ENCODE measurements at regions not wholly inside any gene's neighbourhood (a gene's known extent, or its start where the extent isn't known, plus 50 kb on each side); places are given as distances from the start of the nearest gene placed in this dataset.

DNA sequence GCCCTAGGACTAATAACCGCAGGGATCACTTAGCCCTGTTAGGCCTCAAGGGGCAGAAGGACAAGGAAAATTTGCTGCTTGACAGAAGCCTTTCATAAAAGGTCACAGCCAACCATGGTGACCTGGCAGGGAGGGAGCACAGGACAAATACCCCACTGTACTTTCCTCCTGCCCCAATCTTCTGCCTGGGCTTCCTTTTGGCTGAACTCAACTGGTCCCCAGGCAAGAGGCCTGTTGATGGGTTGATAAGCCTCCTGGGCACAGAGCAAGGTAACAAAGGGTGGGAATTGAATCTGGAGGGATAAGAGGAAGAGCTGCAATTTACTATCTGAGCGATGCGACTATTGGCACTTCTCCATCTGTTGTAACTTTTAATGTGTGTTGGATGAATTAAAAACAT is 392.9 kb downstream of the RASEF start:
- H3K36me3 ChIP-seq (ENCODE audit: insufficient read depth, low read length, poor library complexity, severe bottlenecking) = no peaks in the 10 kb centered on the region
- TF ChIP-seq EZH2 (IDR thresholded peaks at IDR 0.05; ENCODE audit: borderline replicate concordance, low read depth, low read length, poor library complexity, severe bottlenecking) = no peak
- TF ChIP-seq CTCF (conservative IDR thresholded peaks at IDR 0.05; ENCODE audit: low read depth, low read length) = no peak
- ChIA-PET CTCF (no interaction called here), POLR2A (ENCODE audit: low non-redundant PET) (no interaction called here)
- no peaks in the 10 kb centered on the region for H3K4me1 ChIP-seq (ENCODE audit: insufficient read depth, low read length, poor library complexity, severe bottlenecking)
- no peaks in the 10 kb centered on the region for H3K9me3 ChIP-seq (ENCODE audit: low read depth, low read length, poor library complexity, severe bottlenecking)
- no peaks in the 10 kb centered on the region for H3K27me3 ChIP-seq (replicated peaks; ENCODE audit: insufficient read depth, low read depth, low read length, poor library complexity)
- no peak overlapping the region for H3K27ac ChIP-seq (ENCODE audit: low read depth, low read length, poor library complexity, severe bottlenecking)
- BruUV-seq (replicated peaks) = no TSS peak
- no peak overlapping the region for H3K4me3 ChIP-seq (ENCODE audit: low read depth, low read length, poor library complexity, severe bottlenecking)
- no peak for DNase-seq (ENCODE audit: low spot score)
- intact Hi-C loops (cut with micrococcal nuclease; ENCODE audit: unreplicated experiment) = loop anchor here (5.0 kb wide), 1 partner anchor 52 kb away; no protein-coding TSS in a partner anchor

- H3K9me3 ChIP-seq (ENCODE audit: low read depth, low read length, poor library complexity, severe bottlenecking) = no peaks in the 10 kb centered on the region
- H3K4me1 ChIP-seq (ENCODE audit: insufficient read depth, low read length, poor library complexity, severe bottlenecking) = no peaks in the 10 kb centered on the region
- no peaks in the 10 kb centered on the region for H3K36me3 ChIP-seq (ENCODE audit: insufficient read depth, low read length, poor library complexity, severe bottlenecking)
- BruUV-seq (replicated peaks) = no TSS peak
- ChIA-PET POLR2A (ENCODE audit: low non-redundant PET) (no interaction called here), CTCF (no interaction called here)
- no peak overlapping the region for H3K27ac ChIP-seq (ENCODE audit: low read depth, low read length, poor library complexity, severe bottlenecking)
- no peak for DNase-seq (ENCODE audit: low spot score)
- intact Hi-C loops (cut with micrococcal nuclease; ENCODE audit: unreplicated experiment) = loop anchor here (5.0 kb wide), 1 partner anchor 52 kb away; no protein-coding TSS in a partner anchor
- no peak overlapping the region for H3K4me3 ChIP-seq (ENCODE audit: low read depth, low read length, poor library complexity, severe bottlenecking)
- H3K27me3 ChIP-seq (replicated peaks; ENCODE audit: insufficient read depth, low read depth, low read length, poor library complexity) = peaks cover 3% of the 10 kb centered on the region
- TF ChIP-seq EZH2 (IDR thresholded peaks at IDR 0.05; ENCODE audit: borderline replicate concordance, low read depth, low read length, poor library complexity, severe bottlenecking) (no peak), CTCF (conservative IDR thresholded peaks at IDR 0.05; ENCODE audit: low read depth, low read length) (no peak)
Measured at GRCh38 chr9:82670726-82671125, 392.2 kb downstream of the RASEF start.

- no peaks in the 10 kb centered on the region for H3K36me3 ChIP-seq (ENCODE audit: insufficient read depth, low read length, poor library complexity, severe bottlenecking)
- TF ChIP-seq EZH2 (IDR thresholded peaks at IDR 0.05; ENCODE audit: borderline replicate concordance, low read depth, low read length, poor library complexity, severe bottlenecking) (no peak), CTCF (conservative IDR thresholded peaks at IDR 0.05; ENCODE audit: low read depth, low read length) (no peak)
- peaks cover 3% of the 10 kb centered on the region for H3K27me3 ChIP-seq (replicated peaks; ENCODE audit: insufficient read depth, low read depth, low read length, poor library complexity)
- DNase-seq (ENCODE audit: low spot score) = no peak
- ChIA-PET POLR2A (ENCODE audit: low non-redundant PET) (no interaction called here), CTCF (no interaction called here)
- H3K9me3 ChIP-seq (ENCODE audit: low read depth, low read length, poor library complexity, severe bottlenecking) = no peaks in the 10 kb centered on the region
- intact Hi-C loops (cut with micrococcal nuclease; ENCODE audit: unreplicated experiment) = loop anchor here (5.0 kb wide), 1 partner anchor 49 kb away; no protein-coding TSS in a partner anchor
- BruUV-seq (replicated peaks) = no TSS peak
- no peaks in the 10 kb centered on the region for H3K4me1 ChIP-seq (ENCODE audit: insufficient read depth, low read length, poor library complexity, severe bottlenecking)
- H3K27ac ChIP-seq (ENCODE audit: low read depth, low read length, poor library complexity, severe bottlenecking) = no peak overlapping the region
- H3K4me3 ChIP-seq (ENCODE audit: low read depth, low read length, poor library complexity, severe bottlenecking) = no peak overlapping the region
Measured at GRCh38 chr9:82673201-82673600, 389.7 kb downstream of the RASEF start.

All from A673 (cell line).